Activated T-helper 17 cell treated with anti-CD3 and anti-CD28 coated beads, Interleukin-2, amount 50 U/mL, for 72 hours (primary cell): ENCODE measurements at regions not wholly inside any gene's neighbourhood (a gene's known extent, or its start where the extent isn't known, plus 50 kb on each side); places are given as distances from the start of the nearest gene placed in this dataset.
"Not testable (repeated sequence)": the region's sequence is repeated elsewhere in the genome, so short reads cannot be mapped to it uniquely, and the experiment has no call there.

ENCODE experiments used
- ATAC-seq: fragments of 150-1000 bp; cut with Tn5 transposase; replicated peaks from 2 replicates; pipeline ENCODE4 v1.10.0; 2021; ENCODE audit warnings: mild to moderate bottlenecking, moderate library complexity
- H3K27ac Mint-ChIP-seq: one replicate; pipeline ENCODE4 v1.8.0; 2022; ENCODE audit warnings: mixed read lengths
- H3K27me3 Mint-ChIP-seq: one replicate; pipeline ENCODE4 v1.8.0; 2022; ENCODE audit warnings: mixed read lengths
- H3K36me3 Mint-ChIP-seq: one replicate; pipeline ENCODE4 v1.8.0; 2022; ENCODE audit warnings: low read depth, mild to moderate bottlenecking, mixed read lengths
- H3K4me1 Mint-ChIP-seq: one replicate; pipeline ENCODE4 v1.8.0; 2022; ENCODE audit warnings: mixed read lengths
- H3K4me3 Mint-ChIP-seq: one replicate; pipeline ENCODE4 v1.8.0; 2022; ENCODE audit warnings: mild to moderate bottlenecking, mixed read lengths
- H3K9me3 Mint-ChIP-seq: one replicate; pipeline ENCODE4 v1.8.0; 2022; ENCODE audit warnings: mixed read lengths

DNA sequence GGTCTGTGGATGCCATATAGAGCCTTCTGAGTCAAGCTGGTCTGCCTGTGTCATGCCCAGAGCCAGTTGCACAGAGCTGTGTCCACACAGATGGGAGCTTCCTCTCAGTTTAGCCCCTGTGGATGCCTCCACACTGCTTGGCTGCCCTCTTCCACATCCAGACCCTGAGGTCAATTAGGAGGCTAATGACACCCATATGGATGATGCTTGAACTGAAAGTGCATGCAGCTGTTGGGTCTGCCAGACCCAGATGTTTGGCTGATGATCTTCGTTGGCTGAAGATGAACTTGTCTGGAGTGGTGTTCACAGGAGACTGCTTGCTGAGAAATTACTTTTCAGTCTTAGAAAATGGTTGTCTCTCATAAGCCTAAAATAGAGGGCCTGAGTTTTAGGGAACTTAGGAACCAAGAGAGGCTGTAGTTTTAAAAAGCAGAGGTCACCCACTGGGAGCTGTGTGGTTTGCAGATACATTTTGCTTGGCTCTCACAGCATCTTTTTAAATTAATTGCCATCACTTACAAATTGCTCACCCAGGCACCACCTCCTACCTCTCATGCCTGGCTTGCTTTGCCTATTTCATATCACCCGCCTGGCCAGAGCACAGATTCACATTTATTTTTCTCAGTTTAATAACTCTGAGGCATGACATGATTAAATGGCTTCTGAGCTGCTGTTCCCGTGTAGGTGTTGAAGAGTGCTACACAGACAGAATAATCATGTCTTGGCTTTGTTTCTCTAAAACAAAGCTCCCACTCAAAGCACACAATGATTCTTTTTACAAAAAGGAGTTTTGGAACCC is 176.1 kb downstream of the MINAR1 start:
- Mint-ChIP-seq H3K27me3 (peaks cover 34% of the 10 kb centered on the region), H3K4me3 (no peak overlapping the region), H3K36me3 (no peaks in the 10 kb centered on the region), H3K4me1 (no peaks in the 10 kb centered on the region), H3K9me3 (no peaks in the 10 kb centered on the region), H3K27ac (no peak overlapping the region)
- no peak for ATAC-seq

DNA sequence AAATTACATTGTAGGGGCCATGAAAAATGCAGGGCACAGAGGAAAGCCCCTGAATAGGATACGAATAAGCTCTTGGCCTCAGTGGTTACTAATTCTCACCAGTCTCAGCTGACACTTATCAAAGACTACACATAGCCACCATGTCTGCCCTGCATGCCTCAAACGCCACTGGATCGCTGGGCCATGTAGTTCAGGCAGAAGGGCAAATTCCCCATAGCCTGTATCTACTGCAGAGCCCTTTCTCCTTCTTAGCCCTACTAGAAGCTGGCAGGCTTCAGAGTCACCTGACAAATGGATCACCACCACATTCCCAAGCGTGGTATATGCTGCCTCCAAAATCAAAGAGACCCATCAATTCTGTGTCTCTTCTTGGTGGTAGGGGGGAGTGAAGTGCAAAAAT is 177.4 kb downstream of the MINAR1 start:
- H3K36me3 Mint-ChIP-seq: no peaks in the 10 kb centered on the region
- H3K9me3 Mint-ChIP-seq: no peaks in the 10 kb centered on the region
- no peak overlapping the region for H3K27ac Mint-ChIP-seq
- peaks cover 29% of the 10 kb centered on the region for H3K27me3 Mint-ChIP-seq
- ATAC-seq: no peak
- no peaks in the 10 kb centered on the region for H3K4me1 Mint-ChIP-seq
- H3K4me3 Mint-ChIP-seq: no peak overlapping the region

GRCh38 chr15:79610021-79610420 is 177.9 kb downstream of the MINAR1 start:
- Mint-ChIP-seq H3K4me1 (no peaks in the 10 kb centered on the region), H3K9me3 (no peaks in the 10 kb centered on the region), H3K27me3 (peaks cover 26% of the 10 kb centered on the region), H3K4me3 (no peak overlapping the region), H3K27ac (no peak overlapping the region), H3K36me3 (no peaks in the 10 kb centered on the region)
- ATAC-seq: no peak

DNA sequence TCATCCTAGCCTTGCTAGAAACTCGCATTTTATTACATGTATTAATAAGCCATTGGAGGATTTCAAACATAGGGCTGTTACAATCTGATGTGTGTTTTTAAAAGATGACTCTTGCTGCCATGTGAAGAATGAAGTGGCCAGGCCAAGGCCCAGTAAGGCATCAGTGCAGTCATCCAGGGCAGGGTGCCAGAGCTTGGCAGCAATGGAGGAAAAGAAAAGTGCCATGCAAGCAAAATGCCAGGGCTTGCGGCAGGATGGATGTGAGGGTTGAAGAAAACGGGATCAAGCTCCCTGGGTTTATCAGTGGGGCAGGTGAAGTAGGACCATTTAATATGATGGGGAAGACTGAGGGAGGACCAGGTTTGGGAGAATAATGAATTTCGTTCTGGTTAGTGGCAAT is 183.6 kb downstream of the MINAR1 start:
- Mint-ChIP-seq H3K36me3 (no peaks in the 10 kb centered on the region), H3K4me1 (no peaks in the 10 kb centered on the region), H3K27me3 (peaks cover 14% of the 10 kb centered on the region), H3K27ac (no peak overlapping the region), H3K4me3 (no peak overlapping the region), H3K9me3 (no peaks in the 10 kb centered on the region)
- no peak for ATAC-seq

- no peaks in the 10 kb centered on the region for H3K9me3 Mint-ChIP-seq
- no peaks in the 10 kb centered on the region for H3K36me3 Mint-ChIP-seq
- H3K4me1 Mint-ChIP-seq: no peaks in the 10 kb centered on the region
- H3K27ac Mint-ChIP-seq: no peak overlapping the region
- H3K4me3 Mint-ChIP-seq: no peak overlapping the region
- peaks cover 23% of the 10 kb centered on the region for H3K27me3 Mint-ChIP-seq
- no peak for ATAC-seq
Observed at GRCh38 chr15:79617071-79617470, 184.9 kb downstream of the MINAR1 start.

GRCh38 chr15:79620112-79620857 is 188.1 kb downstream of the MINAR1 start:
- H3K4me3 Mint-ChIP-seq: no peak overlapping the region
- H3K27me3 Mint-ChIP-seq: peaks cover 32% of the 10 kb centered on the region
- H3K4me1 Mint-ChIP-seq: no peaks in the 10 kb centered on the region
- no peak for ATAC-seq
- H3K9me3 Mint-ChIP-seq: no peaks in the 10 kb centered on the region
- no peaks in the 10 kb centered on the region for H3K36me3 Mint-ChIP-seq
- H3K27ac Mint-ChIP-seq: no peak overlapping the region

DNA sequence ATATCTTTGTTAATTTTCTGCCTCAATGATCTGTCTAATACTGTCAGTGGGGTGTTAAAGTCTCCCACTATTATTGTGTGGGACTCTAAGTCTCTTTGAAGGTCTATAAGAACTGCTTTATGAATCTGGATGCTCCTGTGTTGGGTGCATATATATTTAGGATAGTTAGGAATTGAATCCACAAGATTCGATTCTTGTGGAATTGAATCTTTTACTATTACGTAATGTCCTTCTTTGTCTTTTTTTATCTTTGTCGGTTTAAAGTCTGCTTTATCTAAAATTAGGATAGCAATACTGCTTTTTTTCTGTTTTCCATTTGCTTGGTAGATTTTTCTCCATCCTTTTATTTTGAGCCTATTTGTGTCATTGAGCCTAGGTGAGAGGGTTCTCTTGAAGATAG is 189.7 kb downstream of the MINAR1 start:
- not testable (repeated sequence) for H3K36me3 Mint-ChIP-seq, H3K4me3 Mint-ChIP-seq, H3K27ac Mint-ChIP-seq, H3K4me1 Mint-ChIP-seq, H3K9me3 Mint-ChIP-seq, ATAC-seq
- peaks cover 37% of the 10 kb centered on the region for H3K27me3 Mint-ChIP-seq

GRCh38 chr15:79623488-79623887 is 191.4 kb downstream of the MINAR1 start:
- no peak for ATAC-seq
- Mint-ChIP-seq H3K27ac (no peak overlapping the region), H3K4me3 (no peak overlapping the region), H3K36me3 (no peaks in the 10 kb centered on the region), H3K4me1 (no peaks in the 10 kb centered on the region), H3K9me3 (no peaks in the 10 kb centered on the region), H3K27me3 (peaks cover 42% of the 10 kb centered on the region)

- H3K36me3 Mint-ChIP-seq: no peaks in the 10 kb centered on the region
- no peak overlapping the region for H3K4me3 Mint-ChIP-seq
- no peak for ATAC-seq
- H3K27me3 Mint-ChIP-seq: peaks cover 34% of the 10 kb centered on the region
- no peak overlapping the region for H3K27ac Mint-ChIP-seq
- H3K4me1 Mint-ChIP-seq: no peaks in the 10 kb centered on the region
- peaks cover 5% of the 10 kb centered on the region for H3K9me3 Mint-ChIP-seq
Observed at GRCh38 chr15:79629687-79630086, 197.6 kb downstream of the MINAR1 start.

DNA sequence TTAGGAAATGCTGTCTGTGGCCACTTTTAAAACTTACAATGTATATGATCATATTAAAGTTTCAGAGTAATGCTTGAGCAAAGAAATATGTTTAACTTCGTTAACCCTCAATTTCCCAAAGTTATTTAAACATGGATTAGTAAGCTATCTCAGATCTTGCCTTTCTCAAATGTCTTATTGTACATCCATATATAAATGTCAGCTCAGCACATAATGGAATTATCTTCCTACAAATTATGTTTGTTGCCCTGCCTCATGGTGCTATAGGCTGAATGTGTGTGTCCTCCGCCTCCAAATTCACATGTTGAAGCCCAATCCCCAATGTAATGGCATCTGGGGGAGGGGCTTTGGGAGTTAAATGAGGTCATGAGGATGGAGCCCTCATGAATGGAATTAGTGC is 200.3 kb downstream of the MINAR1 start:
- Mint-ChIP-seq H3K4me1 (no peaks in the 10 kb centered on the region), H3K4me3 (no peak overlapping the region), H3K27me3 (peaks cover 25% of the 10 kb centered on the region), H3K9me3 (peaks cover 5% of the 10 kb centered on the region), H3K27ac (no peak overlapping the region), H3K36me3 (no peaks in the 10 kb centered on the region)
- no peak for ATAC-seq

DNA sequence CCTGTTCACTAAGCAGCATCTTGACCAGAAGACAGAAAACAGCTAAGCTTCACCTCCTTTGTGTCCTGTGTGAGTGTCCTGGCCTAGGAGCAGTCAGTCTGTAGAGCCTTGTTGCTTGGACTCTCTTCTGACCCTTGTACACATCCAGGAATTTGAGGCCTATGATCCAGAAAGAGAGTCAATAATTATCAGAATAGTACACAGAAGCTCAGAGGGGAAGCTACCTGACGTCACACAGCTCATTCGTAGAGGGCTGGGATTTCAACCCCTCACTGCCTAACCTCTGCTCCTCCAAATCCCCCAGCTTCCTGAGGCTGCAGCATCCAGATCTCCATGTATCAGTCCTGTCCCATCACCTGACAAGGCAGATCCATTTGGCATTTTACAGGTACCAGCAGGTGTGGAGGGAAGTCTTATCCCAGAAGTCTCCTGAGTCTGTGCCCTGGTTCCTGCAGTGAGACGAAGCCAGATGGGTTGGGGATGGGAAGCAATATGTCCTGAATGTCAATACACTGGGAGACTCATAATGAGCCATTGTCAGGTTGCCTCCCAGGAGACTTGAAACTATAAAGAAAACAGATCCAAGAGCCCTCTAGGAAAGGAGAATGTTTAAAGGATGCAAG is 203.1 kb downstream of the MINAR1 start:
- Mint-ChIP-seq H3K27me3 (peaks cover 24% of the 10 kb centered on the region), H3K27ac (no peak overlapping the region), H3K36me3 (no peaks in the 10 kb centered on the region), H3K4me3 (no peak overlapping the region), H3K9me3 (peaks cover 5% of the 10 kb centered on the region), H3K4me1 (no peaks in the 10 kb centered on the region)
- no peak for ATAC-seq

DNA sequence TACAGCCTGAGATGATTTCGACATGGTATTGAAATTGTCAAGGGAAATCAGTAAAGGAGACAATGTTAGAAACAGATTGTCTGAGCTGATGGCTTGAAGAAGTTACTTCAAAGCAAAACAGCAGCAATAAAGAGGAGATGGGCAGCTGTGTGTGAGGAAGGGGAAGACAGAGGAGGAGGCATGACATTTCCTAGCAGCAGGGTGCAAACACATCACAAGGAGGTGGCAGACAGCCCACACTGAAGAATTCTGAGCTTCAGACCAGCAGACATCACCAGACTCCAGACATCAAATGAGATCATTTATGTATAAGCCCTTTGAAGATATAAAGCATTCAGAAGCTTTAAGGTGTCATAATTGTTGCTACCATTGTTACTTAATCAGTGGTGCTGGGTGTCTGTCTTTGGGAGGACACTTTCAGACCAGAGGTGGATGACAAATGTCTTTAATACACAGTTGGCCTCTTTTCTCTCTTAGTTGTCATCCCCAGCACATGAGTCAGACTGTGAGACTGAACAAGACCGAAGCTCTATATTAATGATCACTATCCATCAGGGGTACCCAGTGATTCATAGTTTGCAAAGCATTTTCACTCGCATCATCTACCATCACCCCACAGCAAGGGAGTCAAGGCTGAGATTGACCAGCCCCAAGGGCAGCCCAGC is 203.9 kb downstream of the MINAR1 start:
- H3K4me3 Mint-ChIP-seq: no peak overlapping the region
- H3K4me1 Mint-ChIP-seq: no peaks in the 10 kb centered on the region
- H3K36me3 Mint-ChIP-seq: no peaks in the 10 kb centered on the region
- no peak overlapping the region for H3K27ac Mint-ChIP-seq
- peaks cover 5% of the 10 kb centered on the region for H3K9me3 Mint-ChIP-seq
- ATAC-seq: peak; percentile 47
- H3K27me3 Mint-ChIP-seq: peaks cover 25% of the 10 kb centered on the region

DNA sequence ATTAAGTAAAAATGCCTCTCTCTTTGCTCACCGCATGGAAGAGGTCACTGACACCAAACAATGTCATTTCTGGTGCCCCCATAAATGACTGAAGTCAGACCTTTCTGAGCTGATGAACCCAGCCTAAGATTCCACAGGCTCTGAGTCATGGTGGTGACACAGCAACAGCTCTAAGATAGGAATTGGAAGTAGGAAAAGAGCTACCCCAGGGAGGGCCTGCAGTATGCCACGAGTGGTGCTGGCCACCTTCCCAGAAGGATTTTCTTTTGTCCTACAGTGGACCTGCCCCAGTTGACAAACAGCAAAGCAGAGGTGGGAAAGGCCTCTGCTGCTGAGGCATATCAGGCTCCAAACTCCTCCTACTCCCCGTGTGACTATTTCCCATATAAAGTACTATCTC is 208.1 kb downstream of the MINAR1 start:
- Mint-ChIP-seq H3K36me3 (no peaks in the 10 kb centered on the region), H3K27me3 (peaks cover 19% of the 10 kb centered on the region), H3K9me3 (peaks cover 7% of the 10 kb centered on the region), H3K4me3 (no peak overlapping the region), H3K4me1 (no peaks in the 10 kb centered on the region), H3K27ac (no peak overlapping the region)
- ATAC-seq: no peak

DNA sequence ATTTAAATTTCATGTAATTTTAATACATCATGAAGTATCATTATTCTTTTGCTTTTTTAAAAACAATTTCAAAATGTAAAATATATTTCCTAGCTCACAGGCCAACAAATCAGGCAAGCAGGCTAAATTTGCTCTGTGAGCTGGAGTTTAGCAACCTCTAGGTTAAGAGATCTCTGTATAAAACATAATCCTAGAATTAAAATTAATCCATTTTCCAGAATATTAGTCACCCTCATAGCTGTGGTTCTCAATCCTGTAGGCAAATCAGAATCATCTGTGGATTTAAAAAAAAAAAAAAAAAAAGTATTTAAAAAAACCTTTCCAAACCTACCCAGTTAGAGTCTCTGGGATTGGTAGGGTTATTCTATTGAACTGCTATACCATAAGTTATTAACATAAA is 209.7 kb downstream of the MINAR1 start:
- H3K27me3 Mint-ChIP-seq: peaks cover 23% of the 10 kb centered on the region
- ATAC-seq: no peak
- H3K36me3 Mint-ChIP-seq: no peaks in the 10 kb centered on the region
- no peak overlapping the region for H3K4me3 Mint-ChIP-seq
- peaks cover 17% of the 10 kb centered on the region for H3K9me3 Mint-ChIP-seq
- no peaks in the 10 kb centered on the region for H3K4me1 Mint-ChIP-seq
- H3K27ac Mint-ChIP-seq: no peak overlapping the region
